SK-N-SH treated with all-trans-retinoic acid at 6 μM for 48 hours (cell line): ENCODE measurements at regions not wholly inside any gene's neighbourhood (a gene's known extent, or its start where the extent isn't known, plus 50 kb on each side); places are given as distances from the start of the nearest gene placed in this dataset.

ENCODE experiments used
- CREB5 ChIP-seq: fragments of 250-450 bp; sonication (Bioruptor Pico); IDR thresholded peaks from 2 replicates; pipeline ENCODE4 v1.5.1; 2020; ENCODE audit warnings: low read depth, mild to moderate bottlenecking, moderate library complexity
- CSDC2 ChIP-seq: fragments of 250-450 bp; sonication (Bioruptor Pico); IDR thresholded peaks from 2 replicates; pipeline ENCODE4 v1.5.0; 2020; ENCODE audit warnings: mild to moderate bottlenecking, moderate library complexity
- CSRNP3 ChIP-seq: fragments of 250-450 bp; sonication (Bioruptor Pico); IDR thresholded peaks from 2 replicates; pipeline ENCODE4 v1.5.1; 2021; ENCODE audit warnings: mild to moderate bottlenecking, moderate library complexity
- ESRRG ChIP-seq: fragments of 250-450 bp; sonication (Bioruptor Pico); IDR thresholded peaks from 2 replicates; pipeline ENCODE4 v1.6.1; 2021; ENCODE audit warnings: mild to moderate bottlenecking
- PATZ1 ChIP-seq: fragments of 250-450 bp; sonication (Bioruptor Pico); IDR thresholded peaks from 2 replicates; pipeline ENCODE4 v1.8.0; 2020; ENCODE audit warnings: mild to moderate bottlenecking, moderate library complexity, borderline replicate concordance
- PPARA ChIP-seq: fragments of 250-450 bp; sonication (Bioruptor Pico); IDR thresholded peaks from 2 replicates; pipeline ENCODE4 v1.5.0; 2020; ENCODE audit warnings: mild to moderate bottlenecking, borderline replicate concordance
- ZFP30 ChIP-seq: fragments of 450-650 bp; formaldehyde crosslinking; IDR thresholded peaks from 2 replicates; pipeline ENCODE4 v1.5.0; 2022; ENCODE audit warnings: mild to moderate bottlenecking, moderate library complexity

- TF ChIP-seq PPARA (CRISPR knock-in tag) (no peak), CREB5 (CRISPR knock-in tag) (no peak), ESRRG (no peak), PATZ1 (no peak), CSDC2 (CRISPR knock-in tag) (no peak), ZFP30 (CRISPR knock-in tag) (no peak), CSRNP3 (CRISPR knock-in tag) (no peak)
Observed at GRCh38 chr1:14228677-14229076, 369.8 kb upstream of the KAZN start.
